SK-N-MC (cell line): ENCODE measurements at regions not wholly inside any gene's neighbourhood (a gene's known extent, or its start where the extent isn't known, plus 50 kb on each side); places are given as distances from the start of the nearest gene placed in this dataset.

Experiments
- EZH2 ChIP-seq: fragments of 200-600 bp; sonication (generic); IDR thresholded peaks from one replicate; pipeline ENCODE4 v1.6.1; 2017; ENCODE audit warnings: antibody characterized with exemption
- FOXP2 ChIP-seq: optimal IDR thresholded peaks from 2 replicates; pipeline ENCODE3; 2011; ENCODE audit warnings: mild to moderate bottlenecking, moderate library complexity; ENCODE audit not compliant: insufficient read depth; ENCODE audit errors: extremely low read length, control extremely low read depth
- POLR2AphosphoS5 ChIP-seq: IDR thresholded peaks from 2 replicates; pipeline ENCODE4 v1.6.1; 2012; ENCODE audit warnings: mild to moderate bottlenecking, low read depth, low read length, borderline replicate concordance

DNA sequence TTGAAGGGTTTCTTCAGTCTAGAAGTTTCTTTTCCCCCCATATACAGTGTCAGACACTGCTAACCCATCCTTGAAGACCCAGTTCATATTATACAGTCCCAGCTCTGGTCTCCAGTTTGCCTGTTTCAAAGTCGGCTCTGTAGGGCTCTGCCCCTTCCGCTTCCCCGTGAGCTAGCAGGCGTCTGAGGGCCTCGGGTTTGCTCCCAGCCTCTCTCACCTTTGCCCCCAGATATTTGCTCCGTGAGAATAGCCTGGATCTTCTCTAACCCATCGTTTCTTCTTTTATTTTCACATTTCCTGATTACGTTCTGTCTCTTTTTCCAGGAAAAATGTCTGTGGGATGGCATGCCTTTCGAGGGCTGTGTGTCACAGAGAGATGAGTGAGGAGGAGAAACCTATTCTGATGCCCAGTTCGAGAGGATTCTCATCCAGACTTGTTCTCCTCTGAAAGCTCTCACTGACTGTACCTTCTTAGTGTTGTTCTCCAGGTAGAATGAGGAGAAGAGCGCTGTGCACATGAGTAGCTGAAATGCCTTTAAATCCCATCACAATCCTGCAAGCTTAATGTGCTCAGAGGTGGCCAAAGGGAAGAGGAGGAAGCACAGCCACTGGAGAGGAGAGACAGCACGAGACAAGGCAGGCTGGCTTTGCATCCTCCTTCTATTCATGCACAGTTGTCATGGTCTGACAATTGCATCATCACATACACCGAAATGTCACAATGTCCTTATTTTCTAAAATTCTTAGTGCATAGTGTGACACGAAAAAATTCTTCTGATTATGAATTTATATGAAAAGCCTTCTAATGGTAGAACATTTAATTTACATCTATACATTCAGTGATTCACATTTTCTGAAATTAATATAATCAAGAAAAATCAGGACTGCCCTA lies 171.1 kb downstream of the FOXA2 start:
- no peak for TF ChIP-seq EZH2
- no peak for TF ChIP-seq POLR2AphosphoS5
- no peak for TF ChIP-seq FOXP2
